Fibroblast of lung (primary cell): ENCODE measurements at regions not wholly inside any gene's neighbourhood (a gene's known extent, or its start where the extent isn't known, plus 50 kb on each side); places are given as distances from the start of the nearest gene placed in this dataset.

ENCODE experiments used
- EZH2 ChIP-seq: IDR thresholded peaks from 2 replicates; pipeline ENCODE4 v1.5.1; 2012; ENCODE audit warnings: low read length, control low read depth, mild to moderate bottlenecking; ENCODE audit errors: missing control alignments
- TF ChIP-seq, protein P1 (sequence below), 2 donors: IDR thresholded peaks in 1 of 2; conservative IDR thresholded peaks in 1 of 2; 1 replicate in 1 of 2; 2 replicates in 1 of 2; pipeline ENCODE4 v1.5.1; 2011 to 2012; ENCODE audit warnings: low read length in 2 of 2, control low read depth in 1 of 2, inconsistent platforms in 1 of 2, low read depth in 1 of 2, mild to moderate bottlenecking in 1 of 2

DNA sequence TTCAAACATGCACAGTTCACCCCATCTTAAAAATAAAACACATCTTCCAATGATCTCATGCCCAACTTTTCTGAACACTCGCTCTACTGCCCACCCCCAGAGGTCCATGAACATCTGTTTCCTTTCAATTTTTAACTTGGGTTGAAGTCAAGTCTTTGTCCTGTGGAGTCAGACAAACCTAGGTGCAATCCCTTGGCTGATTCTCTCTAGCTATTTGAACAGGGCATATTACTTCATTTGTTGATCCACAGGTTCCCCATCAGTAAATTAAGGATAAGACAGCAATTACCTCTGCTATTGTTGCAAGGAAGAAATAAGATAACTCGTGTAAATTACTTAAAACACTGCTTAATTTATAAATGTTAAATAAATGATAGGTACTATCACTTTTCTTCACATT is 180.1 kb downstream of the CNTN3 start:
- TF ChIP-seq, protein P1, sequence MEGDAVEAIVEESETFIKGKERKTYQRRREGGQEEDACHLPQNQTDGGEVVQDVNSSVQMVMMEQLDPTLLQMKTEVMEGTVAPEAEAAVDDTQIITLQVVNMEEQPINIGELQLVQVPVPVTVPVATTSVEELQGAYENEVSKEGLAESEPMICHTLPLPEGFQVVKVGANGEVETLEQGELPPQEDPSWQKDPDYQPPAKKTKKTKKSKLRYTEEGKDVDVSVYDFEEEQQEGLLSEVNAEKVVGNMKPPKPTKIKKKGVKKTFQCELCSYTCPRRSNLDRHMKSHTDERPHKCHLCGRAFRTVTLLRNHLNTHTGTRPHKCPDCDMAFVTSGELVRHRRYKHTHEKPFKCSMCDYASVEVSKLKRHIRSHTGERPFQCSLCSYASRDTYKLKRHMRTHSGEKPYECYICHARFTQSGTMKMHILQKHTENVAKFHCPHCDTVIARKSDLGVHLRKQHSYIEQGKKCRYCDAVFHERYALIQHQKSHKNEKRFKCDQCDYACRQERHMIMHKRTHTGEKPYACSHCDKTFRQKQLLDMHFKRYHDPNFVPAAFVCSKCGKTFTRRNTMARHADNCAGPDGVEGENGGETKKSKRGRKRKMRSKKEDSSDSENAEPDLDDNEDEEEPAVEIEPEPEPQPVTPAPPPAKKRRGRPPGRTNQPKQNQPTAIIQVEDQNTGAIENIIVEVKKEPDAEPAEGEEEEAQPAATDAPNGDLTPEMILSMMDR (conservative IDR thresholded peaks at IDR 0.05 in 1 of 2, IDR thresholded peaks at IDR 0.05 in 1 of 2; ENCODE audit: low read depth in 1 of 2, low read length in 2 of 2), result no peak
- no peak for TF ChIP-seq EZH2
